ENCODE measurements at regions not wholly inside any gene's neighbourhood (a gene's known extent, or its start where the extent isn't known, plus 50 kb on each side); places are given as distances from the start of the nearest gene placed in this dataset.

DNA sequence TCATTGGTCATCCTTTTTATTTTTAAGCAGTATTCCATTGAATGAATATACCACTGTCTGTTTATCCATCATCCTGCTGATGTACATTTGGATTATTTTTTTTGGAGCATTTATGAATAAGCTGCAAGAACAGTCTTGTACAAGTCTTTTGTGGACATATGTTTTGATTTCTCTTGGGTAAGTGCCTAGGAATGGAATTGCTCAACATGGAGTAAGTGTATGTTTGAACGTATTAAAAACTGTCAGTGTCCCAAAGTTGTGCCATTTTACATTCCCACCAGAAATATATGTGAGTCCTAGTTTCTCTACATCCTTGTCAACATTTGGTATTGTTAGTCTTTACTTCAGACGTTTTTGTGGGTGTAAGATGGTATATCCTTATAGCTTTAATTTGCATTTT, 287.0 kb upstream of the POF1B start:
- no peak for TF ChIP-seq BHLHE40 (IDR thresholded peaks at IDR 0.05; ENCODE audit: borderline replicate concordance)
- TF ChIP-seq TARDBP (IDR thresholded peaks at IDR 0.05): no peak
- no peak for TF ChIP-seq LEF1 (IDR thresholded peaks at IDR 0.05; ENCODE audit: borderline replicate concordance)
- TF ChIP-seq ZNF384 (IDR thresholded peaks at IDR 0.05): no peak
- TF ChIP-seq FOXA1 (IDR thresholded peaks at IDR 0.05): no peak
- TF ChIP-seq SP1 (IDR thresholded peaks at IDR 0.05): no peak
- no peak for TF ChIP-seq SUZ12 (IDR thresholded peaks at IDR 0.05)
- no peak for TF ChIP-seq L3MBTL2 (conservative IDR thresholded peaks at IDR 0.05)
- TF ChIP-seq, protein P1, sequence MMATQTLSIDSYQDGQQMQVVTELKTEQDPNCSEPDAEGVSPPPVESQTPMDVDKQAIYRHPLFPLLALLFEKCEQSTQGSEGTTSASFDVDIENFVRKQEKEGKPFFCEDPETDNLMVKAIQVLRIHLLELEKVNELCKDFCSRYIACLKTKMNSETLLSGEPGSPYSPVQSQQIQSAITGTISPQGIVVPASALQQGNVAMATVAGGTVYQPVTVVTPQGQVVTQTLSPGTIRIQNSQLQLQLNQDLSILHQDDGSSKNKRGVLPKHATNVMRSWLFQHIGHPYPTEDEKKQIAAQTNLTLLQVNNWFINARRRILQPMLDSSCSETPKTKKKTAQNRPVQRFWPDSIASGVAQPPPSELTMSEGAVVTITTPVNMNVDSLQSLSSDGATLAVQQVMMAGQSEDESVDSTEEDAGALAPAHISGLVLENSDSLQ (IDR thresholded peaks at IDR 0.05): no peak

All from HEK293T (cell line).